OCI-LY1 (cell line): ENCODE measurements at regions not wholly inside any gene's neighbourhood (a gene's known extent, or its start where the extent isn't known, plus 50 kb on each side); places are given as distances from the start of the nearest gene placed in this dataset.

Experiments used
- H2AFZ ChIP-seq: fragments of 200-600 bp; sonication (generic), shearing (Covaris generic); 2 replicates; pipeline ENCODE4 v1.6.0; 2014; ENCODE audit warnings: antibody characterized with exemption, mild to moderate bottlenecking, low read length
- H3F3A ChIP-seq: fragments of 200-600 bp; sonication (generic), shearing (Covaris generic); 2 replicates; pipeline ENCODE4 v1.6.0; 2014; ENCODE audit warnings: mild to moderate bottlenecking, antibody characterized with exemption, low read length, moderate library complexity; ENCODE audit not compliant: insufficient read depth
- H3K27ac ChIP-seq: fragments of 200-600 bp; sonication (generic); 2 replicates; pipeline ENCODE4 v1.5.1; 2014; ENCODE audit warnings: low read length, mixed run types, mild to moderate bottlenecking, low read depth; ENCODE audit not compliant: poor library complexity, severe bottlenecking
- H3K27me3 ChIP-seq: fragments of 200-600 bp; sonication (generic); 2 replicates; pipeline ENCODE4 v1.6.0; 2014; ENCODE audit warnings: antibody characterized with exemption, mild to moderate bottlenecking, low read length, moderate library complexity; ENCODE audit not compliant: insufficient read depth
- H3K36me3 ChIP-seq: fragments of 200-600 bp; sonication (generic); 2 replicates; pipeline ENCODE4 v1.6.1; 2014; ENCODE audit warnings: mild to moderate bottlenecking, antibody characterized with exemption, low read length, moderate library complexity, mixed read lengths; ENCODE audit not compliant: insufficient read depth
- H3K4me1 ChIP-seq: fragments of 200-600 bp; sonication (generic); 2 replicates; pipeline ENCODE4 v1.5.1; 2014; ENCODE audit warnings: mild to moderate bottlenecking, low read length, moderate library complexity; ENCODE audit not compliant: insufficient read depth, severe bottlenecking
- H3K4me2 ChIP-seq: fragments of 200-600 bp; sonication (generic), shearing (Covaris generic); 2 replicates; pipeline ENCODE4 v1.6.1; 2014; ENCODE audit warnings: low read length
- H3K4me3 ChIP-seq: fragments of 200-600 bp; sonication (generic); 2 replicates; pipeline ENCODE4 v1.5.1; 2014; ENCODE audit warnings: low read length, low read depth, mild to moderate bottlenecking, mixed read lengths; ENCODE audit not compliant: poor library complexity, severe bottlenecking
- H3K79me2 ChIP-seq: fragments of 200-600 bp; shearing (Covaris generic); 2 replicates; pipeline ENCODE4 v1.6.1; 2016; ENCODE audit warnings: mixed run types, low read length, mixed read lengths; ENCODE audit not compliant: insufficient read depth
- H3K9ac ChIP-seq: fragments of 200-600 bp; sonication (generic), shearing (Covaris generic); 2 replicates; pipeline ENCODE4 v1.6.1; 2014; ENCODE audit warnings: mild to moderate bottlenecking, low read length, mixed read lengths
- H3K9me2 ChIP-seq: fragments of 200-600 bp; sonication (generic), shearing (Covaris generic); 2 replicates; pipeline ENCODE4 v1.6.1; 2014; ENCODE audit warnings: low read depth, mild to moderate bottlenecking, low read length, mixed read lengths
- H3K9me3 ChIP-seq: fragments of 200-600 bp; shearing (Covaris generic); 2 replicates; pipeline ENCODE4 v1.6.1; 2014; ENCODE audit warnings: low read length, mixed read lengths
- H4K20me1 ChIP-seq: fragments of 200-600 bp; sonication (generic), shearing (Covaris generic); 2 replicates; pipeline ENCODE4 v1.6.0; 2016; ENCODE audit warnings: mild to moderate bottlenecking, low read length; ENCODE audit not compliant: insufficient read depth
- EZH2 ChIP-seq: fragments of 200-600 bp; sonication (generic), shearing (Covaris generic); IDR thresholded peaks from 2 replicates; pipeline ENCODE4 v1.8.0; 2017; ENCODE audit warnings: borderline replicate concordance, mixed run types, mild to moderate bottlenecking, antibody characterized with exemption, low read length, moderate library complexity, mixed read lengths
- TF ChIP-seq, protein P1 (sequence below): fragments of 200-600 bp; sonication (generic), shearing (Covaris generic); IDR thresholded peaks from 2 replicates; pipeline ENCODE4 v1.5.1; 2017; ENCODE audit warnings: mild to moderate bottlenecking, antibody characterized with exemption, low read length, moderate library complexity, mixed read lengths

DNA sequence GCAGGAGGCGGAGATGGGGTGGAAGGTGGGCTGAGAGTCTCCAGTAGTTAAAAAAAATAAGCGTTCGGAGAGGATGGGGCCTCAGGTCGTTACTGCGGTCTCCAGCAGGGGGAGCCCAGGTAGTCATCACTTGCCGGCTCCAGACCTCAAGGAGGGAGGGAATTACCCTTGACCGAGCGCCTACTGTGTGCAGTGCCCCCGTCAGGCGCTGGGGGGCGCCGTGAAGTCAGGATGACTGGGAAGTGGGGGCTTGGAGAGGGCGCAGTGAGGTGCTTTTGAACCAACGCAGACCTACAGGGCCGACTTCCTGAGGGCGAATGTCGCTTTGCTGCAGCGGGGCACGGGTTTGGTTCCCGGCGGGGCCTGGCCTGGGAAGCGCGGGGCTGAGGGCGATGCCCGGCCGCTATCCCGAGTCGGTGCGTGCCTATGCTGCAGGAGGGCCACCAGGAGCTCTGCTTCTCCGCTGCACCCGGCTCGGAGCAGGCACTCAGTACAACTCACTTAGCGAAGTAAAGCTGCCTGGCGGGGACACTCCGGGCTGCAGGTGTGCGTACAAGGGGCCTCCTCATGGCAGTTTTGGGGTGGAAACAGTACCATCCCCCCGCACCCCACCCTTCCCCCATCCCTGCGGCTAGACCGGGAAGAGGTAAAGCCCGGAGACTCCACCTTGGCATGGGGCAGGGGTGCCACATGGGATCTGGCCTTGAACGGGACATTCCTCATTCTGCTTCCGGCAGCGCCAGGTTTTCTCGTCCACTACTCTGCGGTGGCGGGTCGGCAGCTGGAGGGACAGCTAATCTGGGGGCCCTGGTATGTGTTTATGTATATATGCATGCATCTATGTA lies 79.8 kb downstream of the RHCG start:
- Histone ChIP-seq H3K4me2 (no peak overlapping the region), H3K4me3 (no peak overlapping the region), H3K9me3 (no peaks in the 10 kb centered on the region), H3K9ac (no peak overlapping the region), H3K4me1 (peaks cover 4% of the 10 kb centered on the region), H3K27me3 (peaks cover 5% of the 10 kb centered on the region; the same call in 1 of the 2 replicates), H2AFZ (no peak overlapping the region), H4K20me1 (no peaks in the 10 kb centered on the region), H3F3A (no peaks in the 10 kb centered on the region), H3K79me2 (no peaks in the 10 kb centered on the region), H3K27ac (no peak overlapping the region), H3K36me3 (no peaks in the 10 kb centered on the region), H3K9me2 (no peaks in the 10 kb centered on the region)
- no peak for TF ChIP-seq EZH2
- TF ChIP-seq, protein P1, sequence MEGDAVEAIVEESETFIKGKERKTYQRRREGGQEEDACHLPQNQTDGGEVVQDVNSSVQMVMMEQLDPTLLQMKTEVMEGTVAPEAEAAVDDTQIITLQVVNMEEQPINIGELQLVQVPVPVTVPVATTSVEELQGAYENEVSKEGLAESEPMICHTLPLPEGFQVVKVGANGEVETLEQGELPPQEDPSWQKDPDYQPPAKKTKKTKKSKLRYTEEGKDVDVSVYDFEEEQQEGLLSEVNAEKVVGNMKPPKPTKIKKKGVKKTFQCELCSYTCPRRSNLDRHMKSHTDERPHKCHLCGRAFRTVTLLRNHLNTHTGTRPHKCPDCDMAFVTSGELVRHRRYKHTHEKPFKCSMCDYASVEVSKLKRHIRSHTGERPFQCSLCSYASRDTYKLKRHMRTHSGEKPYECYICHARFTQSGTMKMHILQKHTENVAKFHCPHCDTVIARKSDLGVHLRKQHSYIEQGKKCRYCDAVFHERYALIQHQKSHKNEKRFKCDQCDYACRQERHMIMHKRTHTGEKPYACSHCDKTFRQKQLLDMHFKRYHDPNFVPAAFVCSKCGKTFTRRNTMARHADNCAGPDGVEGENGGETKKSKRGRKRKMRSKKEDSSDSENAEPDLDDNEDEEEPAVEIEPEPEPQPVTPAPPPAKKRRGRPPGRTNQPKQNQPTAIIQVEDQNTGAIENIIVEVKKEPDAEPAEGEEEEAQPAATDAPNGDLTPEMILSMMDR, result peak; percentile 97

DNA sequence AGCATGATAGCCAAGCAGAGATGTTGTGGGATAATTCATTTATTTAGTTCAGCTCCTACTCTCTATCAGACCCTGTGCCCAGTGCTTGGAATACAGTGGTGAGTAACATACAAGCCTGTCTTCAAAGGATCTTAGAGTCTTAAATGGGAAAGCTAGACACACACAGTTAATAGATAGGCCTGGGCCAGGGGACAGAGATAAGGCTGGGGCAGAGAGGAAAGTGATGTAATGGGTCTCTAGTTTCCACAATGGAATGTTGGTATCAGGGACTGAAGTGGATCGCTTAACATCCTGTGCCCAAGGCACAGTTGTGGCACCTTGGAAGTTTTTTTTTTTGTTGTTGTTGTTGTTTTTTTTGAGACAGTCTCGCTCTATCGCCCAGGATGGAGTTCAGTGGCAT lies 79.9 kb upstream of the POLG start:
- Histone ChIP-seq H3F3A (no peaks in the 10 kb centered on the region), H3K27me3 (peaks cover 5% of the 10 kb centered on the region; the same call in 1 of the 2 replicates), H3K9me3 (no peaks in the 10 kb centered on the region), H4K20me1 (no peaks in the 10 kb centered on the region), H3K36me3 (no peaks in the 10 kb centered on the region), H3K4me1 (peaks cover 9% of the 10 kb centered on the region), H2AFZ (no peak overlapping the region), H3K79me2 (no peaks in the 10 kb centered on the region), H3K9ac (no peak overlapping the region), H3K4me2 (no peak overlapping the region), H3K9me2 (no peaks in the 10 kb centered on the region), H3K4me3 (no peak overlapping the region), H3K27ac (no peak overlapping the region)
- TF ChIP-seq EZH2, result no peak
- TF ChIP-seq, protein P1, result no peak

DNA sequence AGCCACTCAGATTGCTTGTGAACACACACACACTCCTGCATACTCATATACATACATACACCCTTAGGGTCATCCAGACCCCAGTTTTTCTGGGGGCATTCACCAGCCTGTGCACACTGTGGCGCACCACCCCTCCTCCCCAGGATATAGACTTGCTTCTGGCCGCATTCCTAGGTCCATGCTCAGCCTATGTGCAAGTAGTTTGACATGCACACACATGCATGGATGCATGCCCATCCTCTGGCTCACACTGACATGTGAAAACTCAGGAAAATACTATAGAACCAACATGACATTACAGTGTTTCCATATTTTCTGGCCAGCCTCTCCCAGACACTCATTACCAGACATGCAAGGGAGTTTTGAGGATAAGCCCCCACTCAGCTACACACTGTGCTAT lies 79.3 kb upstream of the POLG start:
- no peak overlapping the region for H3K9ac ChIP-seq
- no peaks in the 10 kb centered on the region for H3K79me2 ChIP-seq
- H4K20me1 ChIP-seq, result no peaks in the 10 kb centered on the region
- no peaks in the 10 kb centered on the region for H3K9me3 ChIP-seq
- TF ChIP-seq, protein P1, result no peak
- peaks cover 5% of the 10 kb centered on the region; the same call in 1 of the 2 replicates for H3K27me3 ChIP-seq
- no peaks in the 10 kb centered on the region for H3K9me2 ChIP-seq
- no peaks in the 10 kb centered on the region for H3F3A ChIP-seq
- H3K4me2 ChIP-seq, result no peak overlapping the region
- no peak overlapping the region for H3K27ac ChIP-seq
- H2AFZ ChIP-seq, result no peak overlapping the region
- peaks cover 9% of the 10 kb centered on the region for H3K4me1 ChIP-seq
- no peak overlapping the region for H3K4me3 ChIP-seq
- H3K36me3 ChIP-seq, result no peaks in the 10 kb centered on the region
